AG04449 (cell line): ENCODE measurements at regions not wholly inside any gene's neighbourhood (a gene's known extent, or its start where the extent isn't known, plus 50 kb on each side); places are given as distances from the start of the nearest gene placed in this dataset.
"Not testable (repeated sequence)": the region's sequence is repeated elsewhere in the genome, so short reads cannot be mapped to it uniquely, and the experiment has no call there.

Experiments
- CTCF ChIA-PET: fragments of 350-600 bp; formaldehyde crosslinking; extraction: SDS; loops from one replicate; lab custom pipeline; 2021; ENCODE audit warnings: antibody characterized with exemption; lab: Yijun Ruan, JAX
- POLR2A ChIA-PET: fragments of 400-600, 350-600 bp; formaldehyde crosslinking; extraction: SDS; loops from one replicate; lab custom pipeline; 2020; ENCODE audit warnings: antibody characterized with exemption, inconsistent platforms; lab: Yijun Ruan, JAX
- DNase-seq: peaks from one replicate; pipeline ENCODE4 v3.0.0-alpha.2; 2010; ENCODE audit warnings: low read depth, low spot score
- H3K4me3 ChIP-seq: 2 replicates; pipeline ENCODE4 v1.5.1; 2011; ENCODE audit warnings: low read depth, mild to moderate bottlenecking, control low read depth, low read length
- TF ChIP-seq, protein P1 (sequence below): IDR thresholded peaks from one replicate; pipeline ENCODE4 v1.5.1; 2011; ENCODE audit warnings: mild to moderate bottlenecking, moderate library complexity, low read length, control low read depth, inconsistent platforms; ENCODE audit not compliant: insufficient read depth; ENCODE audit errors: missing control alignments

DNA sequence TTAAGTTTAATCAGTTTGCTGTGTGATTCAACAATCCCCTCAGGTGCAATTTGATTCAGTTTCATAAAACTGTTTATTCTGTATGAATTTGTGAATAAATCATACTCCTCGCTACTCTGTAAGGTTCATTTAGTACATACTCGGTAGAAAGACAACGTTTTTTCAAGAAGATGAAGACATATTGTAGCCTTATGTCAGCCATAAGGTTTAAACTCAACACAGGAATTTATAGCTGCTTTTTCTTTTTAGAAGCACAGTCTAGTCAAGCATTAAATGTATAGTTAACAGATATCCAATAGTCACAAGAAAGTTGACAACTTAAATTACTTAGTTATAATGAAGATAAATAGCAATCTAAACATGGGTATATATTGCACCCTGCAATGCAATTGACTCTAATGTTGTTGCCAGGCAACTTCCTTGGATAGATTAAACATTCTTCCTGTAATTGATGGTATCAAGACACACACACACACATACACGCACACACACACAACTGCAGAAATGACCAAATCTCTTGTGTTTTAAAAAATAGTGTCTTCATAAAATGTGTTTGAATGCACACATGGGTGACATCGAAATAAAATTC is 151.5 kb upstream of the MGAT4C start:
- ChIA-PET CTCF (no interaction called here), POLR2A (no interaction called here)
- DNase-seq, result no peak
- TF ChIP-seq, protein P1, sequence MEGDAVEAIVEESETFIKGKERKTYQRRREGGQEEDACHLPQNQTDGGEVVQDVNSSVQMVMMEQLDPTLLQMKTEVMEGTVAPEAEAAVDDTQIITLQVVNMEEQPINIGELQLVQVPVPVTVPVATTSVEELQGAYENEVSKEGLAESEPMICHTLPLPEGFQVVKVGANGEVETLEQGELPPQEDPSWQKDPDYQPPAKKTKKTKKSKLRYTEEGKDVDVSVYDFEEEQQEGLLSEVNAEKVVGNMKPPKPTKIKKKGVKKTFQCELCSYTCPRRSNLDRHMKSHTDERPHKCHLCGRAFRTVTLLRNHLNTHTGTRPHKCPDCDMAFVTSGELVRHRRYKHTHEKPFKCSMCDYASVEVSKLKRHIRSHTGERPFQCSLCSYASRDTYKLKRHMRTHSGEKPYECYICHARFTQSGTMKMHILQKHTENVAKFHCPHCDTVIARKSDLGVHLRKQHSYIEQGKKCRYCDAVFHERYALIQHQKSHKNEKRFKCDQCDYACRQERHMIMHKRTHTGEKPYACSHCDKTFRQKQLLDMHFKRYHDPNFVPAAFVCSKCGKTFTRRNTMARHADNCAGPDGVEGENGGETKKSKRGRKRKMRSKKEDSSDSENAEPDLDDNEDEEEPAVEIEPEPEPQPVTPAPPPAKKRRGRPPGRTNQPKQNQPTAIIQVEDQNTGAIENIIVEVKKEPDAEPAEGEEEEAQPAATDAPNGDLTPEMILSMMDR, result no peak
- no peak overlapping the region for H3K4me3 ChIP-seq

DNA sequence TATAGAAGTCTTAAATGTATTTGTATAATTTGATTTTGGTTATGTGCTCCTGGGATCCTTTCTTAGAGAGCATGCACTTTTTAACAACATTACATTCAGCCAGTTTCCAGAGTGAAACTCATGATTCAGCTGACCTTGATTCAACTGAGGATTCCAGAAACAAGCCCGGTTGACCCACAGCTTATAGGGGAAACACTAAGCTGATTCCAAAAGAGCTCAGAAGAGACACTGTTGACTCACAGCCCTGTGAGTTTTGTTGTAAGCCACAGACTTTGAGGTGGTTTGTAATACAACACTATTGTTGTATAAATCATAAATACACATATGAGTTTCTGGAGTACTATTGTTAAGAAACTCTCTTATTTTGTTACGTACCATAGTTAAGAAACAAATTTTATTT is 133.8 kb upstream of the MGAT4C start:
- ChIA-PET POLR2A (no interaction called here), CTCF (no interaction called here)
- H3K4me3 ChIP-seq, result no peak overlapping the region
- TF ChIP-seq, protein P1, result no peak
- no peak for DNase-seq

DNA sequence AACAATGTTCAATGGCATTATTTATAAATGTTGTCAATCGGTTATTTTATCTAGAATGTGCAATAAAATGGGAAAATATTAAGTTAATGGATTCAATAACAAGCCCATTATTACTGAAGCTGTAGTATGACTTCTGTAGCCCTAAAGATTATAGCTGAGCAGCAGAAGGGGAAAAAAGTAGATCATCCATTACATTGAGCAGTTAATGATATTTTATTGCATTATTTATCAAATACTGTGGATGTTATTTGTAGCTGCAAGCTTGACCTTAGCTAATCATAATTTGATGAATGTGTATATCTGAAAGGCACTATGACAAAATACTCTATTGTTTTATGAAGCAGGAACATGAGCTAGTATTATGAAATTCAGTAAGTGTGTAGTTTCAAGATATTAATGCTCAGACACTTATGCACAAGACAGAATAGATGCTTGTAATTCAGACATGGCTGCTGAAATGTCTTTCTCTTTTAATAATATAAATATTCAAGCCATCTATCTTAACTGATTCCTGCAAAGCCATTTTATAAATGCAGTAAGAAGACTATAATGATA is 131.5 kb upstream of the MGAT4C start:
- ChIA-PET CTCF (no interaction called here), POLR2A (no interaction called here)
- TF ChIP-seq, protein P1, result no peak
- no peak overlapping the region for H3K4me3 ChIP-seq
- DNase-seq, result no peak

DNA sequence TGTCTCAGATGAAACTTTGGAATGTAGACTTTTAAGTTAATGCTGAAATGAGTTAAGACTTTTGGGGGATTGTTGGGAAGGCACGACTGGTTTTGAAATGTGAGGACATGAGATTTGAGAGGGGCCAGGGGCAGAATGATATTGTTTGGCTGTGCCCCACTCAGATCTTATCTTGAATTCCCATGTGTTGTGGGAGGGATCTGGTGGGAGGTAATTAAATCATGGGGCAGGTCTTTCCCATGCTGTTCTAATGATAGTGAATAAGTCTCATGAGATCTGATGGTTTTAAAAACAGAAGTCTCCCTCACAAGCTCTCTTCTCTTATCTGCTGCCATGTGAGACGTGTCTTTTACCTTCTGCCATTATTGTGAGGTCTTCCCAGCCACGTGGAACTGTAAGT is 127.6 kb upstream of the MGAT4C start:
- H3K4me3 ChIP-seq, CTCF ChIA-PET, POLR2A ChIA-PET, DNase-seq: not testable (repeated sequence)

DNA sequence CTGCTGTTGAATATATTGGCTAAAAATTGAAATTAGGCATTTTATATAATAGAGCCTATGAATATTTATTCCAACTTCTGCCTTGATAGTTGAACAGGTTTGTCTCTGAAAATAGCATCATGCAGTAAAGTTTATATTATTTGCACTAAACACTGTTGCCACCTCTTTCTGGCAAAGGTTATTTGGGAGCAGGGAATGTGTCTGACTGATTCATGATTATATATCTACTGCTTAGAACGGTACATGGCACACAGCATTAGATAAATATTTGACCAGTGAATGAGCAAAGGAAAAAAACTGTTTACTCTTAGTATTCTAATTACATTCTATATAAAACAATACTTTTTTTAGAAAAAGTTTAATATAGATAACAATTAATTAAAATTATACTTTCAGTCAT is 123.1 kb upstream of the MGAT4C start:
- DNase-seq, result no peak
- TF ChIP-seq, protein P1, result no peak
- no peak overlapping the region for H3K4me3 ChIP-seq
- ChIA-PET POLR2A (no interaction called here), CTCF (no interaction called here)

DNA sequence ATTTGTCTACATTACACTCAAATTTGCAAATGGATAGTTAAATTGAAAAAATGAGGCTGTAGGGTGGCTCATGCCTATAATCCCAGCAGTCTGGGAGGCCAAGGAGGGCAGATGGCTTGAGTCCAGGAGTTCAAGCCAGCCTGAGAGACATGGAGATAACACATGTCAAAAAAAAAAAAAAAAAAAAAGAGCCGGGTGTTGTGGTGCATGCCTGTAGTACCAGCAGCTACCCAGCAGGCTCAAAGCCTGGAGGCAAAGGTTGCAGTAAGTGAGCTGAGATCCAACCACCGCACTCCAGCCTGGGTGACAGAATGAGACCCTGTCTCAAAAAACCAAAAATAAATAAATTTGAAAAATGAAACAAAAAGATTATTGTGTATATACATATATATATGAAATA is 119.9 kb upstream of the MGAT4C start:
- ChIA-PET POLR2A (no interaction called here), CTCF (no interaction called here)
- no peak overlapping the region for H3K4me3 ChIP-seq
- no peak for DNase-seq
- TF ChIP-seq, protein P1, result no peak

DNA sequence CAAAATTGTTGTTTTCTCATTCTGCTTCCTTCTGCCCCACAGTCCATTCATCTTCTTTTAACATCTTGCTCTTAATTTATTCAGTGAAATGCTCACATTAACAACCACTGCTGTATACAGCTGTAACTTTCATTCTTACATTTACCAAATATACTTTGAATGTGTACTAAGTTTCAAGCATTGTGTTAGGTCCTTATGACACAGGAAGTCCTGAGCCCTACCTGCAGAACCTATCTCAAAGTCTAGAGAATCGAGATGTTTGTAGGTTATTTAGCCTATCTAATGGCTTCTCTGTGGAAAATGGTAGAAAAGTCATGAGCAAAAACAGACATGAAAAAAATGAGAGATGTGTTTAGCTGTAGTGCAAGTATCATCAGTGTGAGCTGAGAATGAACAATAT is 117.6 kb upstream of the MGAT4C start:
- CTCF ChIA-PET, result no interaction called here
- POLR2A ChIA-PET, result no interaction called here
- TF ChIP-seq, protein P1, result no peak
- no peak overlapping the region for H3K4me3 ChIP-seq
- DNase-seq, result no peak
